Esophagus muscularis mucosa (tissue), 4 donors: ENCODE measurements at regions not wholly inside any gene's neighbourhood (a gene's known extent, or its start where the extent isn't known, plus 50 kb on each side); places are given as distances from the start of the nearest gene placed in this dataset.

Experiments used
- DNase-seq: peaks from one replicate; pipeline ENCODE4 v3.0.0-alpha.2; 2017; ENCODE audit errors: extremely low spot score
- H3K27ac ChIP-seq, 4 donors: fragments of 200-600 bp; sonication (generic); replicated peaks in 1 of 4; 1 replicate in 3 of 4; 2 replicates in 1 of 4; pipeline ENCODE4 v1.5.1; 2016 to 2019; ENCODE audit warnings: mild to moderate bottlenecking in 1 of 4
- H3K27me3 ChIP-seq, 4 donors: fragments of 200-600 bp; sonication (generic); one replicate each; pipeline versions ENCODE4 v1.5.1 to v1.6.0; 2016 to 2019
- H3K36me3 ChIP-seq, 4 donors: fragments of 200-600 bp; sonication (generic); one replicate each; pipeline ENCODE4 v1.5.1; 2016 to 2019
- H3K4me1 ChIP-seq, 4 donors: fragments of 200-600 bp; sonication (generic); one replicate each; pipeline ENCODE4 v1.5.1; 2016 to 2019
- H3K4me3 ChIP-seq, 4 donors: fragments of 200-600 bp; sonication (generic); 1 replicate in 2 of 4; 2 replicates in 2 of 4; pipeline ENCODE4 v1.5.1; 2016 to 2019; ENCODE audit warnings: mild to moderate bottlenecking in 4 of 4, moderate library complexity in 1 of 4
- H3K9me3 ChIP-seq, 4 donors: fragments of 200-600 bp; sonication (generic); 1 replicate in 3 of 4; 2 replicates in 1 of 4; pipeline ENCODE4 v1.5.1; 2016 to 2019
- EP300 ChIP-seq: sonication (generic); formaldehyde crosslinking; IDR thresholded peaks from one replicate; pipeline ENCODE4 v1.6.1; 2017; ENCODE audit warnings: antibody characterized with exemption
- POLR2A ChIP-seq: fragments of 450-650 bp; IDR thresholded peaks from one replicate; pipeline ENCODE4 v1.6.1; 2017; ENCODE audit warnings: antibody characterized with exemption, moderate library complexity, mild to moderate bottlenecking, low read depth
- POLR2AphosphoS5 ChIP-seq, 2 donors: sonication (generic); formaldehyde crosslinking; IDR thresholded peaks; one replicate each; pipeline ENCODE4 v1.6.1; 2017; ENCODE audit warnings: antibody characterized with exemption in 2 of 2
- WGBS: methylation state at CpG from one replicate; pipeline ENCODE4 v1.1.5; 2018; 5-methylcytosine and 5-hydroxymethylcytosine counted together
- intact Hi-C: fragments of 100-400 bp; cut with DNase I; formaldehyde crosslinking; loops from one replicate; pipeline ENCODE4 v1.15.1; 2023
- TF ChIP-seq, protein P1 (sequence below), 3 experiments: fragments of 200-600 bp in 2 of 3; fragments of 450-650 bp in 1 of 3; sonication (generic) in 2 of 3; IDR thresholded peaks; one replicate each; pipeline ENCODE4 v1.5.1; 2017 to 2019; ENCODE audit warnings: antibody characterized with exemption in 3 of 3, mild to moderate bottlenecking in 2 of 3, moderate library complexity in 1 of 3

DNA sequence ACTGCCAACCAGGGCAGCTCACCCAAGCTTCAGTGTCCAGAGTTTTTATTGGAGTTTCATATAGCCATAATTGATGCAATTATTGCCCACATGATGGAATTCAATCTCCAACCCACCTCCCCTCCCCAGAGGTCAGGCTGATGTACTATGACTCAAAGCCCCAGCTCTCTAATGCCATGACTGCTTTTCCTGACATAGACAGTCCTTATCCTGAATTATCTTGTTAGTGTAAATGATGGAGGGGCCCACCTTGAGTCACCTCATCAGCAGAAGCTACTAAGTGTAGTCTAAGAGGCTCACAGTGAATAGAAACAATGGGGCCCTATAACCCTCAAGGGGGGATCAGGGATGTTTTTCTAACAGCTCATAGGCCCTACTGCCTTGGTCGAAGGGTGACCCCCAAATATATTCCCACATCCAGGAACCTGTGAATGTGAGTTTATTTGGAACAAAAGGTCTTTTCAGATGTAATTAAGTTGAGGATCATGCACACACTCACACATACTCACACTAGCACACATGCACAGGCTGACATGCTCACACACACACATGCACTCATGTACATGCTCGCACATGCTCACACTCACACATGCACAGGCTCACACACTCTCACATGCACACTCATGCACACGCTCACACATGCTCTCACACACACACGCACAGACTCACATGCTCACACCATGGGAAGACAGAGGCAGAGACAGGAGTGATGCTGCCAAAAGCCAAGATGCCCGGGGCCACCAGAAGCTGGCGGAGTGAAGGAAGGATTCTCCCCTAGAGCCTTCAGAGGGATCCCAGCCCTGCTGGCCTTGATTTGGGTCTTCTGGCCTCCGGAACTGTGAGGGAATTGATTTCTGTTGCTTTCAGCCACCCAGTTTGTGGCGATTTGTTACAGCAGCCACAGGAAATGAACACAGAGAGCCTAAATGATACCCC is 131.2 kb upstream of the SMAD3 start:
- Histone ChIP-seq H3K4me1 (peaks cover 20 to 39% (median 31%) of the 10 kb centered on the region in 4 donors), H3K4me3 (no peak overlapping the region), H3K27ac (no peak overlapping the region), H3K9me3 (no peaks in the 10 kb centered on the region), H3K36me3 (no peaks in the 10 kb centered on the region), H3K27me3 (no peaks in the 10 kb centered on the region)
- 98% methylated on average over 8 of the region's 8 CpGs for WGBS
- TF ChIP-seq POLR2AphosphoS5 (IDR thresholded peaks at IDR 0.05) (no peak), POLR2A (no peak), EP300 (no peak)
- TF ChIP-seq, protein P1, sequence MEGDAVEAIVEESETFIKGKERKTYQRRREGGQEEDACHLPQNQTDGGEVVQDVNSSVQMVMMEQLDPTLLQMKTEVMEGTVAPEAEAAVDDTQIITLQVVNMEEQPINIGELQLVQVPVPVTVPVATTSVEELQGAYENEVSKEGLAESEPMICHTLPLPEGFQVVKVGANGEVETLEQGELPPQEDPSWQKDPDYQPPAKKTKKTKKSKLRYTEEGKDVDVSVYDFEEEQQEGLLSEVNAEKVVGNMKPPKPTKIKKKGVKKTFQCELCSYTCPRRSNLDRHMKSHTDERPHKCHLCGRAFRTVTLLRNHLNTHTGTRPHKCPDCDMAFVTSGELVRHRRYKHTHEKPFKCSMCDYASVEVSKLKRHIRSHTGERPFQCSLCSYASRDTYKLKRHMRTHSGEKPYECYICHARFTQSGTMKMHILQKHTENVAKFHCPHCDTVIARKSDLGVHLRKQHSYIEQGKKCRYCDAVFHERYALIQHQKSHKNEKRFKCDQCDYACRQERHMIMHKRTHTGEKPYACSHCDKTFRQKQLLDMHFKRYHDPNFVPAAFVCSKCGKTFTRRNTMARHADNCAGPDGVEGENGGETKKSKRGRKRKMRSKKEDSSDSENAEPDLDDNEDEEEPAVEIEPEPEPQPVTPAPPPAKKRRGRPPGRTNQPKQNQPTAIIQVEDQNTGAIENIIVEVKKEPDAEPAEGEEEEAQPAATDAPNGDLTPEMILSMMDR (IDR thresholded peaks at IDR 0.05): no peak
- intact Hi-C loops: no loop called here
- DNase-seq: no peak

DNA sequence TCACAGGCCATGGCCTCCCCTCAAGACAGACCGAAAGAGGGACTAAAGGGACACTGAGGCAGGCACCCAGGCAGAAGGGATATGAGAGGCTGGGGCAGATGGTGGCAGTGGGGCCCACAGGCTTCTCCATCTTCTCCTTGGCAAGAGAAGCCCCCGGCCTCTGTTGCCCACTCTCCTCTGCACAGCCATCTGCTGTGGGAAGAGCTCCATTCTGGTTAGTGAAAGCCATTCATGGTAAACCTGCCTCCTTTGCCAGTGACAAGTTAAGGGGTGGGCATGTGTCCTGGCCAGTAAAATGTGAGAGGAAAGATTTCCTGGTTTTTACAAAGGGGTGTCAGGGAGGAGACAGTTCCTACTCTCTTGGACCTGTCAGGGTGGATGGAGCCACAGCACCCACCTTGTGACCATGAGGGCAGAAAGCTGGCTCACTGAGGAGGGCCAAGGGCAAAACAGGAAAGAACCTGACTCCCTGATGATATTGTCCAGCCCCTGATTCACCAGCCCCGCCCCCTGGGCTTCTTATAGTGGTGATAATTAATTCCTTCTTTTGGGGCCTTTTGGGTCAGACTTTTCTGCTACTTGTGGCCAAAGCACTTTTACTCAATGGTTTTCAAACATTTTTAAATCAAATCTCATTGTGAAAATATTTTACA is 130.4 kb upstream of the SMAD3 start:
- intact Hi-C loops: no loop called here
- no peaks in the 10 kb centered on the region for H3K9me3 ChIP-seq
- WGBS: 96% methylated on average over 3 of the region's 3 CpGs
- DNase-seq: no peak
- no peak overlapping the region for H3K27ac ChIP-seq
- H3K27me3 ChIP-seq: no peaks in the 10 kb centered on the region
- no peaks in the 10 kb centered on the region for H3K36me3 ChIP-seq
- peaks cover 20 to 44% (median 34%) of the 10 kb centered on the region in 4 donors for H3K4me1 ChIP-seq
- H3K4me3 ChIP-seq: no peak overlapping the region
- TF ChIP-seq POLR2AphosphoS5 (IDR thresholded peaks at IDR 0.05) (no peak), EP300 (no peak), POLR2A (no peak)
- TF ChIP-seq, protein P1 (IDR thresholded peaks at IDR 0.05): no peak

- peaks cover 20 to 48% (median 40%) of the 10 kb centered on the region in 4 donors for H3K4me1 ChIP-seq
- peak overlapping the region in 3 of 4 donors; percentile 55 to 72 (median 61) for H3K27ac ChIP-seq
- H3K36me3 ChIP-seq: no peaks in the 10 kb centered on the region
- intact Hi-C loops: no loop called here
- WGBS: 57% methylated on average over 7 of the region's 7 CpGs
- no peaks in the 10 kb centered on the region for H3K27me3 ChIP-seq
- TF ChIP-seq EP300 (no peak), POLR2AphosphoS5 (IDR thresholded peaks at IDR 0.05) (no peak), POLR2A (no peak)
- TF ChIP-seq, protein P1 (IDR thresholded peaks at IDR 0.05): no peak
- peak overlapping the region in 3 of 4 donors; percentile 51 to 56 (median 54) for H3K4me3 ChIP-seq
- no peak for DNase-seq
- H3K9me3 ChIP-seq: no peaks in the 10 kb centered on the region
These were observed 129.7 kb upstream of the SMAD3 start for GRCh38 chr15:66935688-66936087.

- Histone ChIP-seq H3K27ac (peak overlapping the region; percentile 55 to 72 (median 64)), H3K4me3 (peak overlapping the region; percentile 51 to 63 (median 55)), H3K36me3 (no peaks in the 10 kb centered on the region), H3K4me1 (peaks cover 17 to 48% (median 43%) of the 10 kb centered on the region in 4 donors), H3K27me3 (no peaks in the 10 kb centered on the region), H3K9me3 (no peaks in the 10 kb centered on the region)
- peak; percentile 20 to 51 for TF ChIP-seq POLR2AphosphoS5 (IDR thresholded peaks at IDR 0.05)
- TF ChIP-seq, protein P1 (IDR thresholded peaks at IDR 0.05): no peak
- no peak for DNase-seq
- intact Hi-C loops: no loop called here
- WGBS: 26% methylated on average over 16 of the region's 25 CpGs
These were observed 129.1 kb upstream of the SMAD3 start for GRCh38 chr15:66936109-66936860.
